Adrenal gland (tissue), 9 donors: ENCODE measurements at regions not wholly inside any gene's neighbourhood (a gene's known extent, or its start where the extent isn't known, plus 50 kb on each side); places are given as distances from the start of the nearest gene placed in this dataset.
"Not testable (repeated sequence)": the region's sequence is repeated elsewhere in the genome, so short reads cannot be mapped to it uniquely, and the experiment has no call there.

ENCODE experiments used
- DNase-seq, 7 donors: peaks; one replicate each; pipeline ENCODE4 v3.0.0-alpha.2; 2019 to 2020
- H3K27ac ChIP-seq, 5 donors: fragments of 200-600 bp; sonication (generic) in 4 of 5; 1 replicate in 3 of 5; 2 replicates in 2 of 5; pipeline versions ENCODE4 v1.5.1 to v1.8.0; 2016 to 2020; ENCODE audit warnings: mild to moderate bottlenecking in 1 of 5
- H3K27me3 ChIP-seq: fragments of 200-600 bp; 2 replicates; pipeline ENCODE4 v1.8.0; 2021
- H3K36me3 ChIP-seq, 2 donors: fragments of 200-600 bp; replicated peaks in 1 of 2; 1 replicate in 1 of 2; 2 replicates in 1 of 2; pipeline versions ENCODE4 v1.5.1 to v1.8.0; 2018 to 2022
- H3K4me1 ChIP-seq, 2 donors: fragments of 200-600 bp; replicated peaks in 1 of 2; 1 replicate in 1 of 2; 2 replicates in 1 of 2; pipeline versions ENCODE4 v1.5.1 to v1.8.0; 2018 to 2021
- H3K4me3 ChIP-seq, 4 donors: fragments of 200-600 bp; sonication (generic) in 3 of 4; one replicate each; pipeline ENCODE4 v1.5.1; 2016 to 2018
- H3K9me3 ChIP-seq, 3 donors: fragments of 200-600 bp; sonication (generic) in 1 of 3; replicated peaks in 1 of 3; 1 replicate in 2 of 3; 2 replicates in 1 of 3; pipeline versions ENCODE4 v1.5.1 to v1.8.0; 2016 to 2021
- CTCF ChIP-seq, 6 experiments: fragments of 450-650 bp in 4 of 6; fragments of 200-600 bp in 2 of 6; sonication (generic) in 1 of 6; IDR thresholded peaks; 1 replicate in 5 of 6; 2 replicates in 1 of 6; pipeline versions ENCODE4 v1.5.1 to v1.8.0; 2016 to 2021; ENCODE audit warnings: antibody characterized with exemption in 6 of 6, mild to moderate bottlenecking in 2 of 6, moderate library complexity in 1 of 6
- POLR2A ChIP-seq, 2 donors: fragments of 450-650 bp; IDR thresholded peaks; one replicate each; pipeline ENCODE4 v1.6.1; 2017; ENCODE audit warnings: antibody characterized with exemption in 2 of 2, mild to moderate bottlenecking in 2 of 2, moderate library complexity in 1 of 2
- whole genome bisulfite sequencing, 4 donors: extraction: QIAGEN DNeasy Blood & Tissue Kit in 2 of 4; methylation state at CpG; one replicate each; pipeline versions ENCODE4 v1.1.5 to v1.1.7; 2013 to 2017; 5-methylcytosine and 5-hydroxymethylcytosine counted together
- intact Hi-C, 2 donors: fragments of 100-400 bp; cut with DNase I; formaldehyde crosslinking; loops; one replicate each; pipeline versions ENCODE4 v1.14.1 to v1.15.0; 2022 to 2023
- donor health status: healthy with polysubstance abuse.
- donor health status: Bipolar disorder and iron deficiency.
- donor health status: DM: yes; HTN: yes; CAD: no.
- donor health status: DM: no; HTN: no; CAD: no.
- donor health status: DM: no; HTN: no; CAD: no.

- WGBS, 4 donors = 19 to 51% (median 33%) methylated on average over 1 of the region's 1 CpG
- H3K27me3 ChIP-seq = no peaks in the 10 kb centered on the region
- no peaks in the 10 kb centered on the region for H3K4me1 ChIP-seq
- intact Hi-C loops = no loop called here
- no peak overlapping the region for H3K27ac ChIP-seq
- no peak overlapping the region for H3K4me3 ChIP-seq
- TF ChIP-seq POLR2A (IDR thresholded peaks at IDR 0.05) (no peak), CTCF (IDR thresholded peaks at IDR 0.05) (no peak)
- DNase-seq = no peak
- no peaks in the 10 kb centered on the region for H3K9me3 ChIP-seq
- no peaks in the 10 kb centered on the region for H3K36me3 ChIP-seq
Measured at GRCh38 chr5:86709157-86709881, 91.6 kb downstream of the COX7C start.

- Histone ChIP-seq H3K36me3 (no peaks in the 10 kb centered on the region), H3K4me1 (no peaks in the 10 kb centered on the region), H3K9me3 (no peaks in the 10 kb centered on the region), H3K27ac (no peak overlapping the region), H3K27me3 (no peaks in the 10 kb centered on the region), H3K4me3 (no peak overlapping the region)
- intact Hi-C loops = no loop called here
- WGBS, 4 donors = 62 to 86% (median 68%) methylated on average over 2 of the region's 2 CpGs
- TF ChIP-seq CTCF (IDR thresholded peaks at IDR 0.05) (no peak), POLR2A (IDR thresholded peaks at IDR 0.05) (no peak)
- no peak for DNase-seq
Measured at GRCh38 chr5:86716121-86716520, 98.4 kb downstream of the COX7C start.

GRCh38 chr5:86731319-86732117 lies 113.8 kb downstream of the COX7C start:
- H3K36me3 ChIP-seq, H3K9me3 ChIP-seq, intact Hi-C loops, H3K27ac ChIP-seq, DNase-seq, H3K4me3 ChIP-seq, H3K27me3 ChIP-seq, H3K4me1 ChIP-seq: not testable (repeated sequence)
- 86 to 91% (median 89%) methylated on average over 14 to 20 of the region's 20 CpGs for WGBS, 4 donors

GRCh38 chr5:86735370-86735769 lies 117.6 kb downstream of the COX7C start:
- H3K36me3 ChIP-seq = no peaks in the 10 kb centered on the region
- H3K4me3 ChIP-seq = no peak overlapping the region
- WGBS, 4 donors = 73 to 87% (median 80%) methylated on average over 2 of the region's 2 CpGs
- DNase-seq = no peak
- intact Hi-C loops = no loop called here
- TF ChIP-seq CTCF (IDR thresholded peaks at IDR 0.05) (no peak), POLR2A (IDR thresholded peaks at IDR 0.05) (no peak)
- no peaks in the 10 kb centered on the region for H3K27me3 ChIP-seq
- no peaks in the 10 kb centered on the region for H3K4me1 ChIP-seq
- H3K27ac ChIP-seq = no peak overlapping the region
- no peaks in the 10 kb centered on the region for H3K9me3 ChIP-seq
